ENCODE measurements at regions not wholly inside any gene's neighbourhood (a gene's known extent, or its start where the extent isn't known, plus 50 kb on each side); places are given as distances from the start of the nearest gene placed in this dataset.

DNA sequence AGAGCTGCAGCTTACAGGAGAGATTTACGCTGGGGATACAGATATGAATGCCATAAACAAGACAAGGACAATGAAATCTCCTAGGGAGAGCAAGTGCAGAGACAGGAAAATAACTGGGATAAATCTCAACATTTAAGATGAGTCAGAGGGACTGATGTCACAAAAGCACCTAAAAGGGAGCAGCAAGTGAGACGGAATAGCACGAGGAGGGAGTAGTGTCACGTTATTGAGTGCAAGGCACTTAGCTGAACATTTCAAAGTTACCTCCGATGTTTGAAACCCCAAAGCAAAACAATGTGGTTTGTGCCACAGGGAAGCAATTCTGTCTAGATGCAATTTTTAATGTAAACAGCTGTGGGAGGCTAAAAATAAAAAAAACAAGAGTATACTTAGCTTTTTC lies 1131.7 kb upstream of the EYS start:
- POLR2A ChIA-PET, result no interaction called here
- H3K9me3 ChIP-seq (replicated peaks; ENCODE audit: control insufficient read depth, insufficient read depth, low read length), result no peaks in the 10 kb centered on the region
- in situ Hi-C loops (cut with MboI) (no loop called here), intact Hi-C loops (cut with micrococcal nuclease; ENCODE audit: unreplicated experiment) (no loop called here)
- RAD21 ChIA-PET (ENCODE audit: unreplicated experiment), result interaction anchor here (0.6 kb wide), 1 partner anchor 15 kb away, joined by 3 read pairs; no protein-coding TSS in a partner anchor
- no peak overlapping the region for H3K27ac ChIP-seq (ENCODE audit: control insufficient read depth, insufficient read depth)
- DNase-seq (ENCODE audit: low read depth, low spot score) (no peak), ATAC-seq (no peak), FAIRE-seq (no peak)
- no peak overlapping the region for H3K4me2 ChIP-seq (ENCODE audit: control insufficient read depth, insufficient read depth)
- H3K27me3 ChIP-seq (replicated peaks in 1 of 2; ENCODE audit: control insufficient read depth in 2 of 2, insufficient read depth in 2 of 2, low read length in 1 of 2), result no peaks in the 10 kb centered on the region
- CTCF ChIA-PET, result no interaction called here
- no TSS peak for BruUV-seq (replicated peaks)
- no peaks in the 10 kb centered on the region for H4K20me1 ChIP-seq (ENCODE audit: control insufficient read depth, insufficient read depth)
- H3K9ac ChIP-seq (ENCODE audit: control insufficient read depth, insufficient read depth, low read length), result no peak overlapping the region
- no peaks in the 10 kb centered on the region for H3K4me1 ChIP-seq (ENCODE audit: control insufficient read depth, insufficient read depth, low read length)
- no peaks in the 10 kb centered on the region for H3K79me2 ChIP-seq (ENCODE audit: control insufficient read depth, insufficient read depth, low read length)
- no peaks in the 10 kb centered on the region for H3K36me3 ChIP-seq (ENCODE audit: control insufficient read depth in 2 of 2, insufficient read depth in 2 of 2, low read length in 1 of 2)
- SMC1A ChIA-PET (ENCODE audit: uncharacterized antibody, unreplicated experiment), result interaction anchor here (1.5 kb wide), 1 partner anchor 18 kb away, joined by 4 read pairs; no protein-coding TSS in a partner anchor
- WGBS (ENCODE audit: insufficient coverage, insufficient replicate concordance, low lambda C conversion rate, missing lambda C conversion rate), result 12% methylated on average over 5 of the region's 5 CpGs
- H2AFZ ChIP-seq (ENCODE audit: control insufficient read depth, low read depth, low read length), result no peak overlapping the region
- no peak overlapping the region for H3K4me3 ChIP-seq
- TF ChIP-seq ATF3 (IDR thresholded peaks at IDR 0.05; ENCODE audit: borderline replicate concordance, extremely low read depth, low read depth, low read length) (no peak), BACH1 (IDR thresholded peaks at IDR 0.05; ENCODE audit: borderline replicate concordance) (no peak), HDAC6 (IDR thresholded peaks at IDR 0.05; ENCODE audit: unreplicated experiment) (no peak), HSF1 (IDR thresholded peaks at IDR 0.05; ENCODE audit: low read depth, low read length) (no peak), CREB1 (IDR thresholded peaks at IDR 0.05; ENCODE audit: low read depth) (no peak), ZNF687 (IDR thresholded peaks at IDR 0.05) (no peak), PAX8 (IDR thresholded peaks at IDR 0.05) (no peak), CREM (IDR thresholded peaks at IDR 0.05; ENCODE audit: low read depth) (no peak), SMC3 (IDR thresholded peaks at IDR 0.05; ENCODE audit: borderline replicate concordance, low read length) (no peak), ZSCAN29 (IDR thresholded peaks at IDR 0.05) (no peak), SP1 (IDR thresholded peaks at IDR 0.05; ENCODE audit: low read depth, low read length) (no peak), RAD21 (IDR thresholded peaks at IDR 0.05; ENCODE audit: insufficient read depth, low read depth, low read length) (no peak), POU2F2 (IDR thresholded peaks at IDR 0.05; ENCODE audit: borderline replicate concordance, low read depth, low read length) (no peak), NR2C1 (IDR thresholded peaks at IDR 0.05) (no peak), ELK1 (IDR thresholded peaks at IDR 0.05; ENCODE audit: low read depth, low read length) (no peak)
- TF ChIP-seq, protein P1, sequence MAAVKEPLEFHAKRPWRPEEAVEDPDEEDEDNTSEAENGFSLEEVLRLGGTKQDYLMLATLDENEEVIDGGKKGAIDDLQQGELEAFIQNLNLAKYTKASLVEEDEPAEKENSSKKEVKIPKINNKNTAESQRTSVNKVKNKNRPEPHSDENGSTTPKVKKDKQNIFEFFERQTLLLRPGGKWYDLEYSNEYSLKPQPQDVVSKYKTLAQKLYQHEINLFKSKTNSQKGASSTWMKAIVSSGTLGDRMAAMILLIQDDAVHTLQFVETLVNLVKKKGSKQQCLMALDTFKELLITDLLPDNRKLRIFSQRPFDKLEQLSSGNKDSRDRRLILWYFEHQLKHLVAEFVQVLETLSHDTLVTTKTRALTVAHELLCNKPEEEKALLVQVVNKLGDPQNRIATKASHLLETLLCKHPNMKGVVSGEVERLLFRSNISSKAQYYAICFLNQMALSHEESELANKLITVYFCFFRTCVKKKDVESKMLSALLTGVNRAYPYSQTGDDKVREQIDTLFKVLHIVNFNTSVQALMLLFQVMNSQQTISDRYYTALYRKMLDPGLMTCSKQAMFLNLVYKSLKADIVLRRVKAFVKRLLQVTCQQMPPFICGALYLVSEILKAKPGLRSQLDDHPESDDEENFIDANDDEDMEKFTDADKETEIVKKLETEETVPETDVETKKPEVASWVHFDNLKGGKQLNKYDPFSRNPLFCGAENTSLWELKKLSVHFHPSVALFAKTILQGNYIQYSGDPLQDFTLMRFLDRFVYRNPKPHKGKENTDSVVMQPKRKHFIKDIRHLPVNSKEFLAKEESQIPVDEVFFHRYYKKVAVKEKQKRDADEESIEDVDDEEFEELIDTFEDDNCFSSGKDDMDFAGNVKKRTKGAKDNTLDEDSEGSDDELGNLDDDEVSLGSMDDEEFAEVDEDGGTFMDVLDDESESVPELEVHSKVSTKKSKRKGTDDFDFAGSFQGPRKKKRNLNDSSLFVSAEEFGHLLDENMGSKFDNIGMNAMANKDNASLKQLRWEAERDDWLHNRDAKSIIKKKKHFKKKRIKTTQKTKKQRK (IDR thresholded peaks at IDR 0.05; ENCODE audit: low read depth, low read length), result no peak
